ENCODE measurements at regions not wholly inside any gene's neighbourhood (a gene's known extent, or its start where the extent isn't known, plus 50 kb on each side); places are given as distances from the start of the nearest gene placed in this dataset.

- TF ChIP-seq ZNF266 (tag by site-specific recombination; IDR thresholded peaks at IDR 0.05; ENCODE audit: low read depth) (no peak), ZNF280D (tag by site-specific recombination; IDR thresholded peaks at IDR 0.05) (no peak), ZBTB11 (tag by site-specific recombination; conservative IDR thresholded peaks at IDR 0.05; ENCODE audit: low read depth) (no peak)
- CTCF ChIA-PET, result no interaction called here
- Histone ChIP-seq H3K4me3 (ENCODE audit: low read depth, low read length) (no peak overlapping the region), H3K4me1 (ENCODE audit: control insufficient read depth, insufficient read depth, low read length) (no peaks in the 10 kb centered on the region), H3K36me3 (ENCODE audit: control insufficient read depth in 2 of 2, insufficient read depth in 1 of 2, low read length in 2 of 2) (no peaks in the 10 kb centered on the region), H3K9me3 (ENCODE audit: control insufficient read depth, insufficient read depth, low read depth, low read length) (no peaks in the 10 kb centered on the region), H3K27ac (ENCODE audit: extremely low read depth, low read depth, low read length) (no peak overlapping the region)
- POLR2A ChIA-PET, result no interaction called here
Measured at GRCh38 chr2:144261966-144262365, 258.0 kb downstream of the ZEB2 start.

- H3K27ac ChIP-seq (ENCODE audit: extremely low read depth, low read depth, low read length), result no peak overlapping the region
- TF ChIP-seq PRDM1 (tag by site-specific recombination; IDR thresholded peaks at IDR 0.05) (no peak), ZNF121 (tag by site-specific recombination; IDR thresholded peaks at IDR 0.05) (no peak), ZNF658 (tag by site-specific recombination; IDR thresholded peaks at IDR 0.05) (no peak), ZBTB8A (tag by site-specific recombination; IDR thresholded peaks at IDR 0.05) (no peak), ZBTB17 (tag by site-specific recombination; IDR thresholded peaks at IDR 0.05) (no peak), SP3 (tag by site-specific recombination; IDR thresholded peaks at IDR 0.05) (no peak), ZNF580 (tag by site-specific recombination; IDR thresholded peaks at IDR 0.05) (no peak), ZNF792 (tag by site-specific recombination; IDR thresholded peaks at IDR 0.05) (no peak), ZNF426 (tag by site-specific recombination; IDR thresholded peaks at IDR 0.05) (no peak), ZNF600 (tag by site-specific recombination; IDR thresholded peaks at IDR 0.05) (no peak), ZNF639 (tag by site-specific recombination; IDR thresholded peaks at IDR 0.05) (no peak), GLI2 (tag by site-specific recombination; IDR thresholded peaks at IDR 0.05; ENCODE audit: borderline replicate concordance, low read depth) (no peak), ZNF280D (tag by site-specific recombination; IDR thresholded peaks at IDR 0.05) (no peak)
- H3K36me3 ChIP-seq (ENCODE audit: control insufficient read depth in 2 of 2, insufficient read depth in 1 of 2, low read length in 2 of 2), result no peaks in the 10 kb centered on the region
- no peak overlapping the region for H3K4me3 ChIP-seq (ENCODE audit: low read depth, low read length)
- POLR2A ChIA-PET, result no interaction called here
- CTCF ChIA-PET, result no interaction called here
- H3K9me3 ChIP-seq (ENCODE audit: control insufficient read depth, insufficient read depth, low read depth, low read length), result no peaks in the 10 kb centered on the region
- H3K4me1 ChIP-seq (ENCODE audit: control insufficient read depth, insufficient read depth, low read length), result no peaks in the 10 kb centered on the region
Measured at GRCh38 chr2:144261336-144261735, 258.6 kb downstream of the ZEB2 start.
